NCI-H748 treated with DMSO at 0.1 percent for 48 hours (cell line): ENCODE measurements at regions not wholly inside any gene's neighbourhood (a gene's known extent, or its start where the extent isn't known, plus 50 kb on each side); places are given as distances from the start of the nearest gene placed in this dataset.
"Not testable (repeated sequence)": the region's sequence is repeated elsewhere in the genome, so short reads cannot be mapped to it uniquely, and the experiment has no call there.

ENCODE experiments used
- DNase-seq: peaks from one replicate; lab custom pipeline; 2025; lab: John Stamatoyannopoulos, UW

- DNase-seq, result no peak
These were observed 56.1 kb downstream of the GPR85 start for GRCh38 chr7:113030489-113030888.

DNA sequence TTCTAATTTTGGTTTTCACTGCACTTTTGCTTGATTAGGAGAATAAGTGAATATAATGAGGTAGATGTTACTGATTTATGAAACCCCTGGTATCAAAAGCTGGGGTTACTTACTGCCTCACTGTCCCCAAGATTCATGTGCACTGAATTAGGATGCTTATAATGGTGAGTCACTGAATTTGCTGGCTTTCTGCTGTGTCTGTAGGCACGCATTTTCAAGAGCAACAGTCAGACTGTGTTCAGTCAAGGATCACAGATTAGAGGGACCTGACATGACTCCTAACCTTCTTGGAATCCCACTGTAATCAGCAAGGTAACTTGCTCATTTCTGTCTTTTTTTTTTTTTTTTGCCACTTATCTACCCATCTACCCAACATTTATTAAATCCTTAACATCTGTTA, 59.7 kb downstream of the GPR85 start:
- DNase-seq, result no peak

DNA sequence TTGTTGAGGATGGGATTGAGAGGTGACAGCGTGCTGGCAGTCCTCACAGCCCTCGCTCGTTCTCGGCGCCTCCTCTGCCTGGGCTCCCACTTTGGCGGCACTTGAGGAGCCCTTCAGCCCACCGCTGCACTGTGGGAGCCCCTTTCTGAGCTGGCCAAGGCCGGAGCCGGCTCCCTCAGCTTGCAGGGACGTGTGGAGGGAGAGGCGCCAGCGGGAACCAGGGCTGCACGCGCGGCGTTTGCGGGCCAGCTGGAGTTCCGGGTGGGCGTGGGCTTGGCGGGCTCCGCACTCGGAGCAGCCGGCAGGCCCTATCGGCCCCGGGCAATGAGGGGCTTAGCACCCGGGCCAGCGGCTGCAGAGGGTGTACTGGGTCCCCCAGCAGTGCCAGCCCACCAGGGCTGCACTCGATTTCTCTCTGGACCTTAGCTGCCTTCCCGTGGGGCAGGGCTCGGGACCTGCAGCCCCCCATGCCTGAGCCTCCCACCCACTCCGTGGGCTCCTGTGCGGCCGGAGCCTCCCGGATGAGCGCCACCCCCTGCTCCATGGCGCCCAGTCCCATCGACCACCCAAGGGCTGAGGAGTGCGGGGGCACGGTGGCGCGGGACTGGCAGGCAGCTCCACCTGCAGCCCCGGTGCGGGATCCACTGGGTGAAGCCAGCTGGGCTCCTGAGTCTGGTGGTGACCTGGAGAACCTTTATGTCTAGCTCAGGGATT, 69.3 kb downstream of the GPR85 start:
- DNase-seq, result not testable (repeated sequence)

- peak; percentile 23 for DNase-seq
These were observed 71.5 kb downstream of the GPR85 start for GRCh38 chr7:113015034-113015645.

GRCh38 chr7:113013761-113014449, 72.7 kb downstream of the GPR85 start:
- DNase-seq, result no peak

GRCh38 chr7:113012862-113013261, 73.8 kb downstream of the GPR85 start:
- DNase-seq, result not testable (repeated sequence)

GRCh38 chr7:113010377-113010776, 76.2 kb downstream of the GPR85 start:
- no peak for DNase-seq

GRCh38 chr7:113008755-113009154, 77.9 kb downstream of the GPR85 start:
- DNase-seq, result no peak

- no peak for DNase-seq
These were observed 81.7 kb downstream of the GPR85 start for GRCh38 chr7:113004726-113005454.

- DNase-seq, result no peak
These were observed 86.2 kb downstream of the GPR85 start for GRCh38 chr7:113000316-113001020.

DNA sequence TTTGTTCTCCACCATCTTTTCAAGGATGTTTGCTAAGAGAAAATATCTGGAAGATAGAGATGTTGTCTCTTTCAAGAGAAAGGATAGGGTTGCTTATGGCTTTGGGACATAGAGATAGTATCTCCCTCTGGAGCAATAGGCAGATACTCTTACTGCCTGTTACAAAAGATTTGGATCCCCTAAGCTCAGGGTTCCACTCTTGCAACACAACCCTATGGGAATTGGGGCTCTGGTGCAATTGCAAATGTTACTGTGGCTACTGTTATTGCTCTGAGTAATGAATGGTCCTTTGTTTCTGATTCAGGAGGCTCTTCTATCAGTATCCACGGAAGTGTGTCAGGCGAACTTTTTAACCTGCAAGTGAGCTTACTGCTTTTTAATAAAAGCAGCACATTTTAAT, 88.8 kb downstream of the GPR85 start:
- no peak for DNase-seq

DNA sequence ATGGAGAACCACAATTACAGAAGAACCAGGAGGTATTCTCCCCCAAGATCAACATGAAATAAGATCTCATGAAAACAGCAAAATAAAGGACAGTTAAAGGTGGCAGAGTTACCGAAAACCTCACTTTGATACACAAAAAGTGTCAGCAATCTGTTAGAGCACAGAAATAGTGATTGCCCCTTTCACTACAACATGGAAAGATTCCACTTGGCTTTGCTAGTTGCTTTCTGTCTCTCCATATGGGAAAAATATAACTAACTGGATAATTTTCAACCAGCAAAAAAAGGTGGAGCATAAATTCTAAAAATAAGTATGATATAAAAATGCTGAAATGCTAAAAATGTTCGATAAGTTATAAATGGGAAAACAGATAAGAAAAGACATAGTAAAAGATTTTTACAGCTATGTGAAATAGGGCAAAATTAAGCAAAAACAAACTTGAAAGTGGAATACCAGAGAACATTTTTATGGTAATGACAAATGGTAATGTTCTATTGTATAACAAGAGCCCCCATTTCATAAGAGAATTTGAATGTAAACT, 90.2 kb downstream of the GPR85 start:
- no peak for DNase-seq

DNA sequence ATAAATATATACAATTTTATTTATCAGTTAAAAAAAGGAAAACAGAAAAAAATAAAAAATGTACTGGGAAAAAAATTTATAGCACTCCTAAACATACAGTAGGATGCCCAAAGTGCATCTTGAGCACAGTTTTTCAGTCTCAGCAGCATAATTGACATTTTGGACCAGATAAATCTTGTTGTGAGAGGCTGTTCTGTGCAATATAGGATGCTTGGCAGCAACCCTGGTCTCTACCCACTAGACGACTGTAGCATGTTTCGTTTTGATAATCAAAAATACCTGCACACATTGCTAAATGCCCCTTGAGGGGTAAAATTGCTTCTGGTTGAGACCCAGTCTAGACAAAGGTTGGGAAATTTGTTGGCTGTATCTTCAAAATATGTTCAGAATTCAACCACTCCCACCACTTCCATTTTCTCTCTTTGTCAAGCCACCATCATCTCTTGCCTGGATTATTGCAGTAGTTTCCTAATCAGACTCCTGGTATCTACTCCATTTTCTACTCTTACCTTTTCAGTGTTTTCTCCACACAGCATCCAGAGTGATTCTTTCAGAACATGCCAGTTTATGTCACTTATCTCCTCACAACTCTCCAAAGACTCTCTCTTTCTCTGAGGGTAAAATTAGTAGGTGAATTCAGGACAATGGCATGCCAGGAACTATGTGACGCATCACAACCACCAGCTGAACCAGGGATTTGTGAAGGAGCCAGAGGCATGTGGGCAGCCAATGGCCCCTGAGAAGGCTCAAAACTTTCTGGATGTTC, 91.4 kb downstream of the GPR85 start:
- DNase-seq, result no peak

DNA sequence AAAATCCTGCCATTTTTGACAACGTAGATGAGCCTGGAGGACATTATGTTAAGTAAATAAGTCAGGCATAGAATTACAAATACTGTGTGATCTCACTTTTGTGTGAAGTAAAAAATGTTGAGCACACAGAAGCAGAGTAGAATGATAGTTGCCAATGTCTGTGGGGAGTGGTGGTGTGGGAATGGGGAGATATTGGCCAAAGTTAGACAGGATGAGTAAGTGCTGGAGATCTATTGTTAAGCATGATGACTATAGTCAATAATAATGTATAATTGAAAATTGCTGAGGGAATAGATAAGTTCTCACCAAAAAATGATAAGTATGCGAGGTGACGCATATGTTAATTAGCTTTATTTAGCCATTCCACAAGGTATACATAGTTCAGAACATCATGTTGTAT, 92.0 kb downstream of the GPR85 start:
- DNase-seq, result no peak

DNA sequence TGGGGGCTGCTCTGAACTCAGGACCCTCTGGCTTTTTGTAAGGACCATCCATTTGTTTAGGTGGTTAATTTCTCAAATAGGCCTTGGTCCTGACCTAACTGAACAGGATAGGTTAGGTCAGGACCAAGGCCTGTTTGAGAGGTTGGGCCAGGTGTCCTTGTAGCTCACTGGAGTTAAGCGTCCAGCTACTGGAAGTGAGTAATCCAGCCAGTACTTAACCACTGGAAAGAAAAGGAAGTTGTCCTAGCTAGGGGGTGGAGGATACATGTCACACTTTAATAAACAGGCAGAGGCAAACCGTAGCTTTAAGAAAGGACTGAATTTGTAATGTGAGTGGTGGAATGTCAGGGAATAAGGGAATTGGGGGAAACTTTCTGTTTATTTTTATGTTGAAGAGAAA, 96.0 kb downstream of the GPR85 start:
- no peak for DNase-seq

DNA sequence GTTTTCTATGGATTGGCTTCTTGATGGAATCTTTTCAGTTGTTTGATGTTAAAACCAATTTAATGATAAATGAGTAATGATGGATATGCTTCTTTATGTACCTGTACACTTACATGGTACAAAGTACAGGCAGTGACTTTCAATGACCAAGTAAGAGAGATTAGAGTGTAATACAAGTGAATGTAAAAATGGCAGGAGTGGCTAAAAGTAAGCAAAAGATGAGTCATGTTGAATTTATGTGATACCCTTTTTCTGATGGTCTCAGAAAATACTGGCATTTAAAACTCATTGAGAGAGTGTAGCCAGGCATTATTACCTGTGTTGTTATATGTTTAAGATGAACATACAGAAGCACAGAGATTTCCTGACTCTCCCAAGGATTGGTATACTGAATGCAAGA, 97.1 kb downstream of the GPR85 start:
- no peak for DNase-seq

- no peak for DNase-seq
These were observed 99.5 kb downstream of the GPR85 start for GRCh38 chr7:112987171-112987570.

DNA sequence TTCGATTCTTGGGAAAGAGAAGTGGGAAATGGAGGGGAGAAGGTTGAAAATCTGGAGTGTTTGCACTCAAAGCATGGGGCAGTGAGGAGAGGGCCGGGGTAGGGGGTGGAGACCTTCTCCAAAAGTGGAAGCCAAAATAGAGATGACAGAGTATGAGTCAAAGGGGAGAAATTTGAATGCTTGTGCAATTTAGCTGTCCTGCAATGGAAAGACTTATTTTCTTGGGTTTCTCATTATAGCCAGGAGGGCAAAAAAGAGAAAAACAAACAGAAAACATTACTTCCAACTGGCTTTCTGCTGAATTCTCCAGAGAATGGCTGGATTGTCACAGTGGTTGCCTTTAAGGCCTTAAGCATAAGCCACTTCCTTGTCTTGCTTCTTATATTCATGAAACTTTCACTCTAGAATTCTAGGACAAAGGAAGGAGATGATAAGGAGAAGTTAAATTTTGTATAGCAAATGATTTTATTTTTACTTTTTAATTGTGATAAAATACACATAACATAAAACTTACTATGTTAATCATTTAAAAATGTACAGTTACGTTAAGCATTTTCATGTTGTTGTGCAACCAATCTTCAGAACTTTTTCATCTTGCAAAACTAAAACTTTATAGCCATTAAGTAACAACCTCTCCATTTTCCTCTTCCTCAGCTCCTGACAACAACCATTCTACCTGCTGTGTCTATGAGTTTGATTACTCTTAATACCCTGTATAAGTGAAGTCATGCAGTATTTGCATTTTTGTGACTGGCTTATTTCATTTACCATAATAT, 100.2 kb downstream of the GPR85 start:
- no peak for DNase-seq

DNA sequence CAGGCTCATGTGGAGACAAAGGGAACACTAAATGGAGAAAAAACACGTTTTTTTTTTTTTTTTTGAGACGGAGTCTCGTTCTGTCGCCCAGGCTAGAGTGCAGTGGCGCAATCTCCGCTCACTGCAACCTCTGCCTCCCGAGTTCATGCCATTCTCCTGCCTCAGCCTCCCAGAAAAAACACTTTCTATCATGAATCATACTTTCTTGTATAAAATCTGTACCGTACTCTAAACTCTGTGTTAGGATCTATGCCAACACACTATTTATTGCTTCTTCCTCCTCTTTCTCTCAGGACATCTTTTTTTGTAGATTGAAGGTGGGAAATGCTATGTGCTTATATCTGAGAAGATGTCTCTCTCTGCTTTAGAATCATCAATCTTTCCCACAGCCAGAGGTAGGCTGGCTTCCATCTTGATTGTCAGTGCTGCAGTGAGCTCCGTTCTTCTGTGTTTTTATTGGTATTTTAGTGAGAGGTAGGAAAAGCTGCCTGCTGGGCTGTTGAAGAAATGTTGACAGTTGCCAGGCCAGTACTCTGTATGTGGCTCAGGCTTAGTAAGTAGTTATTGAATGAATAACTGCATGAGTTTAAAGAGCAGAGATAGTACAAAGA, 101.1 kb downstream of the GPR85 start:
- DNase-seq, result no peak
